Prostate gland (tissue), 2 donors: ENCODE measurements at regions not wholly inside any gene's neighbourhood (a gene's known extent, or its start where the extent isn't known, plus 50 kb on each side); places are given as distances from the start of the nearest gene placed in this dataset.

Source experiments
- DNase-seq: peaks from one replicate; pipeline ENCODE4 v3.0.0-alpha.2; 2019; ENCODE audit warnings: low spot score
- H3K27ac ChIP-seq, 2 donors: fragments of 200-600 bp; sonication (generic); 2 replicates each; pipeline ENCODE4 v1.5.1; 2017 to 2019
- H3K27me3 ChIP-seq: fragments of 200-600 bp; sonication (generic); replicated peaks from 2 replicates; pipeline ENCODE4 v1.5.1; 2019; ENCODE audit not compliant: insufficient read depth
- H3K36me3 ChIP-seq, 2 donors: fragments of 200-600 bp; sonication (generic); 1 replicate in 1 of 2; 2 replicates in 1 of 2; pipeline versions ENCODE4 v1.5.1 to v1.8.1; 2017 to 2019
- H3K4me1 ChIP-seq: fragments of 200-600 bp; sonication (generic); replicated peaks from 2 replicates; pipeline ENCODE4 v1.5.1; 2019
- H3K4me3 ChIP-seq, 2 donors: fragments of 200-600 bp; sonication (generic); 2 replicates each; pipeline ENCODE4 v1.5.1; 2017 to 2019
- H3K9me3 ChIP-seq: fragments of 200-600 bp; sonication (generic); 2 replicates; pipeline ENCODE4 v1.5.1; 2017
- POLR2A ChIP-seq: fragments of 450-650 bp; IDR thresholded peaks from one replicate; pipeline ENCODE4 v1.6.1; 2016; ENCODE audit warnings: antibody characterized with exemption, mild to moderate bottlenecking
- POLR2AphosphoS5 ChIP-seq: sonication (generic); formaldehyde crosslinking; IDR thresholded peaks from one replicate; pipeline ENCODE4 v1.6.1; 2017; ENCODE audit warnings: antibody characterized with exemption
- WGBS: methylation state at CpG from one replicate; pipeline ENCODE4 v1.1.5; 2018; 5-methylcytosine and 5-hydroxymethylcytosine counted together
- intact Hi-C: fragments of 100-400 bp; cut with DNase I; formaldehyde crosslinking; loops from one replicate; pipeline ENCODE4 v1.14.2; 2022
- TF ChIP-seq, protein P1 (sequence below), 4 experiments: fragments of 200-600 bp in 2 of 4; fragments of 450-650 bp in 2 of 4; sonication (generic) in 2 of 4; IDR thresholded peaks; 1 replicate in 3 of 4; 2 replicates in 1 of 4; pipeline ENCODE4 v1.5.1; 2016 to 2019; ENCODE audit warnings: antibody characterized with exemption in 4 of 4, mild to moderate bottlenecking in 2 of 4, moderate library complexity in 2 of 4

DNA sequence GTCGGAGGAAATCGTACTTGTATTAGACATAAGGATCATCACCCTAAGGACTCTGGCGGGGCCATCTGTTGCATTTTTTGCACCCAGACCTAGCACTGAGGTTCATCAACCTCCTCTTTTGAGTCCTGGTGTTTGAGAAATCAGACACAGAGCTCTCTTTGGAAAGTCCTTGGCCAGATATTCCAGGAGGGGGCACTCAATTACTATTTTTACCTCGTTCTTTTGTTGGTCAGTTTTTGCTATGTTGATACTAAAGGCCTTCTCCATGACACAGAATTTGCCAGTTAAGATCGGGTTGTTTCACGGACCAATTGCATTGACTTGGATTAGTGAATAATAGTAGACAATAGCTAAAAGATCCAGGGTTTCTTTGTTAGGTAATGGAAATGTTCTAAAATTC is 711.2 kb downstream of the KCNT2 start:
- Histone ChIP-seq H3K4me3 (no peak overlapping the region), H3K27ac (no peak overlapping the region), H3K36me3 (no peaks in the 10 kb centered on the region), H3K9me3 (no peaks in the 10 kb centered on the region), H3K4me1 (no peaks in the 10 kb centered on the region), H3K27me3 (no peaks in the 10 kb centered on the region)
- intact Hi-C loops = no loop called here
- TF ChIP-seq, protein P1, sequence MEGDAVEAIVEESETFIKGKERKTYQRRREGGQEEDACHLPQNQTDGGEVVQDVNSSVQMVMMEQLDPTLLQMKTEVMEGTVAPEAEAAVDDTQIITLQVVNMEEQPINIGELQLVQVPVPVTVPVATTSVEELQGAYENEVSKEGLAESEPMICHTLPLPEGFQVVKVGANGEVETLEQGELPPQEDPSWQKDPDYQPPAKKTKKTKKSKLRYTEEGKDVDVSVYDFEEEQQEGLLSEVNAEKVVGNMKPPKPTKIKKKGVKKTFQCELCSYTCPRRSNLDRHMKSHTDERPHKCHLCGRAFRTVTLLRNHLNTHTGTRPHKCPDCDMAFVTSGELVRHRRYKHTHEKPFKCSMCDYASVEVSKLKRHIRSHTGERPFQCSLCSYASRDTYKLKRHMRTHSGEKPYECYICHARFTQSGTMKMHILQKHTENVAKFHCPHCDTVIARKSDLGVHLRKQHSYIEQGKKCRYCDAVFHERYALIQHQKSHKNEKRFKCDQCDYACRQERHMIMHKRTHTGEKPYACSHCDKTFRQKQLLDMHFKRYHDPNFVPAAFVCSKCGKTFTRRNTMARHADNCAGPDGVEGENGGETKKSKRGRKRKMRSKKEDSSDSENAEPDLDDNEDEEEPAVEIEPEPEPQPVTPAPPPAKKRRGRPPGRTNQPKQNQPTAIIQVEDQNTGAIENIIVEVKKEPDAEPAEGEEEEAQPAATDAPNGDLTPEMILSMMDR (IDR thresholded peaks at IDR 0.05) = no peak
- TF ChIP-seq POLR2AphosphoS5 (no peak), POLR2A (no peak)
- WGBS = 92% methylated on average over 6 of the region's 6 CpGs
- no peak for DNase-seq

DNA sequence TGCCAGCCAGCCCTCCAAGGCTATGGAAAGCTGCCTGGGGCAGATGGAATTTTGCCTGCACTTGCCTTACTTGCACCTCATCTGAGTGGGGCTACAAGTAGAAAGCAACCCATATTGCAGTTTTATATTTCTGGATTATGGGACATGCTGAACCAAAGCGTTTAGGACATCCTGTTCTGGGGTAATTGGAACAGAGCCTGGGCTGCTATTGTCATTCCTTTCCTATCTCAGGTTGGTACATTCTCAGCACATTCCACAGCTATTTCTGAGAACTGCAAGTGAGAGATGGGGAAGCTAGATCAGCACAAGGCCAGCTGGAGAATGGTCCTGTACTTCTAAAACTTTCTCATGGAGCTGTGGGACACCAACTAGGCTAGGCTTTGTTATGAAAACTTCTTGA is 713.8 kb downstream of the KCNT2 start:
- no peaks in the 10 kb centered on the region for H3K9me3 ChIP-seq
- WGBS = 50% methylated on average over 1 of the region's 1 CpG
- no peak overlapping the region for H3K4me3 ChIP-seq
- no peak overlapping the region for H3K27ac ChIP-seq
- H3K27me3 ChIP-seq = no peaks in the 10 kb centered on the region
- intact Hi-C loops = no loop called here
- no peaks in the 10 kb centered on the region for H3K4me1 ChIP-seq
- TF ChIP-seq, protein P1 (IDR thresholded peaks at IDR 0.05) = no peak
- TF ChIP-seq POLR2A = no peak
- no peak for TF ChIP-seq POLR2AphosphoS5
- no peak for DNase-seq
- no peaks in the 10 kb centered on the region for H3K36me3 ChIP-seq

DNA sequence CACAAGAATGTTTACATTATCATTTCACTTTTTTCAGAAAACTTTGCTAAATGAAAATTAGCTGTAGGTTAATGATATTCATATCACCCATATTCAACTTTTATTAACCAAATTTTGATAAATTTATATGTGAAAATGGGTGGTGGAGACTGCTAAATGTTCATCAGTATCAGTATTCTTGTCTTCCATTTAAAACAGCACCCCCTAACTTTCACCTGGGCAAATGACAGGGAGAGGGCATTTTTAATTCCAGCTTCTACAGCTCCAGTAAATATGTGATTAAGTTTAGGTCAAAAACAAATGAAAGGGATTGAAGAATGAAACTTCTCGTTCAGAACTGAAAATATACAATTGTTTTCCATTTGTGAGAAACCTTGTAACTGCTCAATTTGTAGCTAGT is 722.2 kb downstream of the KCNT2 start:
- DNase-seq = no peak
- TF ChIP-seq, protein P1 (IDR thresholded peaks at IDR 0.05) = no peak
- TF ChIP-seq POLR2A (no peak), POLR2AphosphoS5 (no peak)
- H3K4me1 ChIP-seq = no peaks in the 10 kb centered on the region
- H3K4me3 ChIP-seq = no peak overlapping the region
- H3K27ac ChIP-seq = no peak overlapping the region
- no peaks in the 10 kb centered on the region for H3K36me3 ChIP-seq
- no peaks in the 10 kb centered on the region for H3K9me3 ChIP-seq
- 64% methylated on average over 1 of the region's 1 CpG for WGBS
- H3K27me3 ChIP-seq = no peaks in the 10 kb centered on the region
- intact Hi-C loops = no loop called here

DNA sequence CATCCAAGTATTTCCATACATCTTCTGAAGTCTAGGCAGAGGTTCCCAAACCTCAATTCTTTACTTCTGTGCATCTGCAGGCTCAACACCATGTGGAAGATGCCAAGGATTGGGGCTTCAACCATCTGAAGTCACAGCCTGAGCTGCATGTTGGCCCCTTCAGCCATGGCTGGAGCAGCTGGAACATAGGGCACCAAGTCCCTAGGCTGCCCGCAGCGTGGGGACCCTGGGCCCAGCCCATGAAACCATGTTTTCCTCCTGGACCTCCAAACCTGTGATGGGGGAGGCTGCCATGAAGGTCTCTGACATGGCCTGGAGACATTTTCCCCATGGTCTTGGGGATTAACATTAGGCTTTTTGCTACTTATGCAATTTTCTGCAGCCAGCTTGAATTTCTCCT is 729.8 kb downstream of the KCNT2 start:
- H3K27ac ChIP-seq = no peak overlapping the region
- intact Hi-C loops = no loop called here
- H3K36me3 ChIP-seq = no peaks in the 10 kb centered on the region
- no peaks in the 10 kb centered on the region for H3K4me1 ChIP-seq
- H3K4me3 ChIP-seq = no peak overlapping the region
- no peaks in the 10 kb centered on the region for H3K27me3 ChIP-seq
- TF ChIP-seq POLR2A = no peak
- TF ChIP-seq, protein P1 (IDR thresholded peaks at IDR 0.05) = no peak
- no peak for TF ChIP-seq POLR2AphosphoS5
- no peak for DNase-seq
- 97% methylated on average over 2 of the region's 2 CpGs for WGBS
- no peaks in the 10 kb centered on the region for H3K9me3 ChIP-seq

DNA sequence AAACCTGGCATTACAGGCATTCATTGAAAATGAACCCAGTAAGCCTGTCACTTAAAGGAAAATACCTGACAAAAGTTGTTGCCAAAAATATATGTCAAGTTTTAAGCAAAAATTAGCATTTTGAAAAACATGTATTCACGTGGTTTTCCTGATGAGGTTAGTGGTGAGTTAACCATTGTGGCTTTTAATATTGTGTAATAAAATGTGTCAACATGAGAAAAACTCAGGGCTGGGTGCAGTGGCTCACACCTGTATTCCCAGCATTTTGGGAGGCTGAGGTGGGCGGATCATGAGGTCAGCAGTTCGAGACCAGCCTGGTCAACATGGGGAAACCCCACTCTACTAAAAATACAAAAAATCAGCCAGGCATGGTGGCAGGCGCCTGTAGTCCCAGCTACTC is 731.4 kb downstream of the KCNT2 start:
- Histone ChIP-seq H3K9me3 (no peaks in the 10 kb centered on the region), H3K36me3 (no peaks in the 10 kb centered on the region), H3K4me3 (no peak overlapping the region), H3K4me1 (no peaks in the 10 kb centered on the region), H3K27ac (no peak overlapping the region), H3K27me3 (no peaks in the 10 kb centered on the region)
- WGBS = 78% methylated on average over 4 of the region's 4 CpGs
- TF ChIP-seq POLR2A (no peak), POLR2AphosphoS5 (no peak)
- TF ChIP-seq, protein P1 (IDR thresholded peaks at IDR 0.05) = no peak
- intact Hi-C loops = no loop called here
- DNase-seq = no peak
